Breast epithelium (tissue), 3 donors: ENCODE measurements at regions not wholly inside any gene's neighbourhood (a gene's known extent, or its start where the extent isn't known, plus 50 kb on each side); places are given as distances from the start of the nearest gene placed in this dataset.

Experiments
- CTCF ChIP-seq, 3 donors: fragments of 450-650 bp; IDR thresholded peaks; one replicate each; pipeline ENCODE4 v1.5.1; 2016 to 2017; ENCODE audit warnings: antibody characterized with exemption in 3 of 3, mild to moderate bottlenecking in 3 of 3, moderate library complexity in 3 of 3
- POLR2A ChIP-seq: fragments of 450-650 bp; IDR thresholded peaks from one replicate; pipeline ENCODE4 v1.6.1; 2016; ENCODE audit warnings: antibody characterized with exemption, mild to moderate bottlenecking, moderate library complexity
- POLR2AphosphoS5 ChIP-seq, 3 donors: sonication (generic); formaldehyde crosslinking; IDR thresholded peaks; one replicate each; pipeline ENCODE4 v1.6.1; 2017; ENCODE audit warnings: antibody characterized with exemption in 3 of 3

GRCh38 chr6:119934816-119935215 lies 585.3 kb upstream of the MAN1A1 start:
- TF ChIP-seq CTCF (IDR thresholded peaks at IDR 0.05), result no peak
- TF ChIP-seq POLR2A, result no peak
- TF ChIP-seq POLR2AphosphoS5 (IDR thresholded peaks at IDR 0.05), result no peak
